H9 (cell line): ENCODE measurements at regions not wholly inside any gene's neighbourhood (a gene's known extent, or its start where the extent isn't known, plus 50 kb on each side); places are given as distances from the start of the nearest gene placed in this dataset.

Experiments used
- DNase-seq: peaks from one replicate; pipeline ENCODE4 v3.0.0-alpha.2; 2017
- H2AFZ ChIP-seq: one replicate; pipeline ENCODE4 v1.6.1; 2013; ENCODE audit warnings: mild to moderate bottlenecking, low read length, control low read depth, moderate library complexity
- H2AK5ac ChIP-seq: 2 replicates; pipeline ENCODE4 v1.6.1; 2013; ENCODE audit warnings: low read length, control low read depth, mixed read lengths; ENCODE audit not compliant: insufficient read length
- H2BK120ac ChIP-seq: one replicate; pipeline ENCODE4 v1.6.1; 2013; ENCODE audit warnings: low read depth, mild to moderate bottlenecking, low read length, control low read depth, inconsistent platforms; ENCODE audit not compliant: poor library complexity, severe bottlenecking
- H2BK12ac ChIP-seq: 2 replicates; pipeline ENCODE4 v1.6.1; 2013; ENCODE audit warnings: low read length, control low read depth, mixed read lengths, low read depth; ENCODE audit not compliant: insufficient read length
- H2BK15ac ChIP-seq: 2 replicates; pipeline ENCODE4 v1.6.1; 2013; ENCODE audit warnings: low read depth, low read length, control low read depth
- H2BK20ac ChIP-seq: one replicate; pipeline ENCODE4 v1.6.1; 2013; ENCODE audit warnings: low read depth, mild to moderate bottlenecking, low read length, control low read depth, inconsistent platforms; ENCODE audit not compliant: poor library complexity, severe bottlenecking
- H2BK5ac ChIP-seq: 2 replicates; pipeline ENCODE4 v1.6.1; 2013; ENCODE audit warnings: low read length, control low read depth, mixed read lengths; ENCODE audit not compliant: insufficient read length
- H3K14ac ChIP-seq: 2 replicates; pipeline ENCODE4 v1.6.1; 2013; ENCODE audit warnings: low read length, control low read depth; ENCODE audit not compliant: insufficient read depth
- H3K18ac ChIP-seq: 2 replicates; pipeline ENCODE4 v1.6.1; 2013; ENCODE audit warnings: low read depth, mild to moderate bottlenecking, mixed read lengths, low read length, control low read depth; ENCODE audit not compliant: insufficient read length
- H3K23ac ChIP-seq: 2 replicates; pipeline ENCODE4 v1.6.1; 2013; ENCODE audit warnings: low read length, control low read depth, mixed read lengths, low read depth; ENCODE audit not compliant: insufficient read length
- H3K23me2 ChIP-seq: 2 replicates; pipeline ENCODE4 v1.6.1; 2013; ENCODE audit warnings: low read depth, mild to moderate bottlenecking, mixed read lengths, low read length, control low read depth; ENCODE audit not compliant: insufficient read length, poor library complexity, severe bottlenecking
- H3K27ac ChIP-seq: 2 replicates; pipeline ENCODE4 v1.5.1; 2013; ENCODE audit warnings: low read length, control low read depth, mixed read lengths, low read depth; ENCODE audit not compliant: insufficient read length
- H3K27me3 ChIP-seq: 2 replicates; pipeline ENCODE4 v1.6.1; 2013; ENCODE audit warnings: low read length, control low read depth, inconsistent platforms; ENCODE audit not compliant: insufficient read depth
- H3K4ac ChIP-seq: 2 replicates; pipeline ENCODE4 v1.6.1; 2013; ENCODE audit warnings: low read depth, mild to moderate bottlenecking, control low read depth, inconsistent platforms, low read length, moderate library complexity
- H3K4me1 ChIP-seq: 2 replicates; pipeline ENCODE4 v1.6.1; 2013; ENCODE audit warnings: low read length, control low read depth, inconsistent platforms; ENCODE audit not compliant: insufficient read depth
- H3K4me2 ChIP-seq: 2 replicates; pipeline ENCODE4 v1.6.1; 2013; ENCODE audit warnings: low read length, control low read depth, mixed read lengths; ENCODE audit not compliant: insufficient read length, insufficient read depth
- H3K56ac ChIP-seq: 2 replicates; pipeline ENCODE4 v1.6.1; 2013; ENCODE audit warnings: low read depth, mild to moderate bottlenecking, mixed read lengths, low read length, control low read depth; ENCODE audit not compliant: insufficient read length
- H3K79me1 ChIP-seq: 2 replicates; pipeline ENCODE4 v1.6.1; 2013; ENCODE audit warnings: low read depth, mild to moderate bottlenecking, moderate library complexity, low read length, control low read depth, inconsistent platforms; ENCODE audit not compliant: insufficient read depth, poor library complexity, severe bottlenecking
- H3K79me2 ChIP-seq: 2 replicates; pipeline ENCODE4 v1.6.1; 2013; ENCODE audit warnings: low read length, control low read depth, inconsistent platforms; ENCODE audit not compliant: insufficient read depth
- H3K9ac ChIP-seq: 2 replicates; pipeline ENCODE4 v1.6.1; 2013; ENCODE audit warnings: low read length, control low read depth, mixed read lengths; ENCODE audit not compliant: insufficient read length; ENCODE audit errors: extremely low read depth
- H3K9me3 ChIP-seq: one replicate; pipeline ENCODE4 v1.6.1; 2013; ENCODE audit warnings: low read depth, low read length, inconsistent platforms; ENCODE audit not compliant: control insufficient read depth
- H3T11ph ChIP-seq: one replicate; pipeline ENCODE4 v1.6.1; 2013; ENCODE audit warnings: mild to moderate bottlenecking, low read length, control low read depth, inconsistent platforms
- H4K20me1 ChIP-seq: one replicate; pipeline ENCODE4 v1.6.1; 2013; ENCODE audit not compliant: control insufficient read depth, insufficient read length, insufficient read depth
- H4K5ac ChIP-seq: 2 replicates; pipeline ENCODE4 v1.6.1; 2013; ENCODE audit warnings: low read depth, mild to moderate bottlenecking, mixed read lengths, low read length, control low read depth; ENCODE audit not compliant: insufficient read length
- H4K8ac ChIP-seq: replicated peaks from 2 replicates; pipeline ENCODE4 v1.6.1; 2013; ENCODE audit warnings: low read length, control low read depth, mixed read lengths, low read depth; ENCODE audit not compliant: insufficient read length
- H4K91ac ChIP-seq: 2 replicates; pipeline ENCODE4 v1.6.1; 2013; ENCODE audit warnings: low read depth, mild to moderate bottlenecking, moderate library complexity, mixed read lengths, low read length, control low read depth; ENCODE audit not compliant: insufficient read length
- H3K27ac Mint-ChIP-seq, 3 experiments: 2 replicates in 2 of 3; 3 replicates in 1 of 3; pipeline ENCODE4 v1.8.0; 2020 to 2021; ENCODE audit warnings: mixed read lengths in 3 of 3, mild to moderate bottlenecking in 1 of 3, moderate library complexity in 1 of 3
- H3K27me3 Mint-ChIP-seq: 2 replicates; pipeline ENCODE4 v1.8.0; 2021; ENCODE audit warnings: low read depth, mild to moderate bottlenecking, moderate library complexity, mixed read lengths
- H3K36me3 Mint-ChIP-seq, 3 experiments: 2 replicates in 2 of 3; 3 replicates in 1 of 3; pipeline ENCODE4 v1.8.0; 2020 to 2021; ENCODE audit warnings: low read depth in 3 of 3, mixed read lengths in 3 of 3; ENCODE audit not compliant: insufficient read depth in 1 of 3
- H3K4me1 Mint-ChIP-seq, 2 experiments: 2 replicates each; pipeline ENCODE4 v1.8.0; 2020; ENCODE audit warnings: mixed read lengths in 2 of 2
- H3K4me3 Mint-ChIP-seq, 2 experiments: 2 replicates in 1 of 2; 3 replicates in 1 of 2; pipeline ENCODE4 v1.8.0; 2020 to 2021; ENCODE audit warnings: mild to moderate bottlenecking in 2 of 2, mixed read lengths in 2 of 2, moderate library complexity in 1 of 2
- H3K9me3 Mint-ChIP-seq, 2 experiments: 2 replicates in 1 of 2; 3 replicates in 1 of 2; pipeline ENCODE4 v1.8.0; 2020; ENCODE audit warnings: mild to moderate bottlenecking in 2 of 2, mixed read lengths in 2 of 2, moderate library complexity in 1 of 2
- TF ChIP-seq, protein P1 (sequence below): fragments of 200-600 bp; sonication (generic); conservative IDR thresholded peaks from 3 replicates; pipeline ENCODE4 v1.8.0; 2021; ENCODE audit warnings: antibody characterized with exemption, mild to moderate bottlenecking

DNA sequence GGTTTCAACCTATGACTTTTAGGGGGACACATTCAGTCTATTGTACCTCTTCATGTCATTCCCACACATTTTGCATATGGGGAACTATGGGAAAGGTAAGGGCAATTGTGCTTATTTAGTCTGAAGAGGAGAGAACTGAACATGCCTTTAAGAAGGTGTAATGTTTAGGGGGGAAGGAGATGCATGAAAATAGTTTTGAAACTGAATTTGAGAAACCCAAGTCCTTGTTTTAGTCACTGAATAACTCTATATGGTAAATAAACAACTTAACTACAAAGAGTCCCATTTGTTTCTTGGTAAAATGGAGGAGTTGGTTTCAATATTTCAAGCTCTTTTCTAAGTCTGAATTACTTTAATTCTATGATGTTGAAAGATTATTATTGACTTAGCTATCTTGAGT lies 166.1 kb downstream of the DNAJB9 start:
- Histone ChIP-seq H4K8ac (no peak overlapping the region), H4K91ac (no peak overlapping the region), H3K9ac (no peak overlapping the region), H3K4me1 (no peaks in the 10 kb centered on the region), H3T11ph (no peak overlapping the region), H3K79me2 (no peaks in the 10 kb centered on the region), H2AK5ac (no peak overlapping the region), H2BK5ac (no peak overlapping the region), H2BK12ac (no peak overlapping the region), H3K23ac (no peak overlapping the region), H3K14ac (no peak overlapping the region), H3K79me1 (no peaks in the 10 kb centered on the region), H3K23me2 (no peaks in the 10 kb centered on the region), H3K9me3 (no peaks in the 10 kb centered on the region), H3K27ac (no peak overlapping the region), H3K4me2 (no peak overlapping the region), H3K56ac (no peak overlapping the region), H3K4ac (no peak overlapping the region), H3K18ac (no peak overlapping the region), H2BK20ac (no peak overlapping the region), H2AFZ (no peak overlapping the region), H2BK120ac (no peak overlapping the region), H4K20me1 (no peaks in the 10 kb centered on the region), H2BK15ac (no peak overlapping the region), H3K27me3 (no peaks in the 10 kb centered on the region), H4K5ac (no peak overlapping the region)
- Mint-ChIP-seq H3K36me3 (no peaks in the 10 kb centered on the region), H3K27me3 (no peaks in the 10 kb centered on the region), H3K27ac (no peak overlapping the region), H3K4me3 (no peak overlapping the region), H3K4me1 (peaks cover 0 to 6% of the 10 kb centered on the region in 2 experiments; a peak in 1 of 4 replicates), H3K9me3 (no peaks in the 10 kb centered on the region; a peak in 1 of 5 replicates)
- no peak for DNase-seq
- TF ChIP-seq, protein P1, sequence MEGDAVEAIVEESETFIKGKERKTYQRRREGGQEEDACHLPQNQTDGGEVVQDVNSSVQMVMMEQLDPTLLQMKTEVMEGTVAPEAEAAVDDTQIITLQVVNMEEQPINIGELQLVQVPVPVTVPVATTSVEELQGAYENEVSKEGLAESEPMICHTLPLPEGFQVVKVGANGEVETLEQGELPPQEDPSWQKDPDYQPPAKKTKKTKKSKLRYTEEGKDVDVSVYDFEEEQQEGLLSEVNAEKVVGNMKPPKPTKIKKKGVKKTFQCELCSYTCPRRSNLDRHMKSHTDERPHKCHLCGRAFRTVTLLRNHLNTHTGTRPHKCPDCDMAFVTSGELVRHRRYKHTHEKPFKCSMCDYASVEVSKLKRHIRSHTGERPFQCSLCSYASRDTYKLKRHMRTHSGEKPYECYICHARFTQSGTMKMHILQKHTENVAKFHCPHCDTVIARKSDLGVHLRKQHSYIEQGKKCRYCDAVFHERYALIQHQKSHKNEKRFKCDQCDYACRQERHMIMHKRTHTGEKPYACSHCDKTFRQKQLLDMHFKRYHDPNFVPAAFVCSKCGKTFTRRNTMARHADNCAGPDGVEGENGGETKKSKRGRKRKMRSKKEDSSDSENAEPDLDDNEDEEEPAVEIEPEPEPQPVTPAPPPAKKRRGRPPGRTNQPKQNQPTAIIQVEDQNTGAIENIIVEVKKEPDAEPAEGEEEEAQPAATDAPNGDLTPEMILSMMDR: no peak
